GM12878 (cell line): ENCODE measurements at regions not wholly inside any gene's neighbourhood (a gene's known extent, or its start where the extent isn't known, plus 50 kb on each side); places are given as distances from the start of the nearest gene placed in this dataset.

Source experiments
- ATAC-seq: fragments of 200-7000 bp; cut with Tn5 transposase; 3 replicates; pipeline ENCODE4 v1.9.1; 2020; ENCODE audit warnings: mild to moderate bottlenecking, moderate library complexity
- BruUV-seq: library from RNA; stranded (reverse); fragments of 400-500 nt; replicated peaks from 2 replicates; lab custom pipeline; 2021; lab: Mats Ljungman, UMichigan
- CTCF ChIA-PET: fragments of 300-600 bp; sonication (Branson Sonifier 250); formaldehyde crosslinking; extraction: SDS; loops from one replicate; lab custom pipeline; 2021; ENCODE audit warnings: inconsistent platforms; lab: Yijun Ruan, JAX
- POLR2A ChIA-PET: fragments of 350-600 bp; formaldehyde crosslinking; extraction: SDS; loops from one replicate; lab custom pipeline; 2021; ENCODE audit warnings: inconsistent platforms; lab: Charles Lee
- RAD21 ChIA-PET: fragments of 300-600 bp; sonication (Branson Sonifier 250); formaldehyde crosslinking; loops from one replicate; lab custom pipeline; 2023; ENCODE audit warnings: antibody characterized with exemption; ENCODE audit not compliant: unreplicated experiment; lab: Charles Lee
- SMC1A ChIA-PET: fragments of 300-600 bp; sonication (Branson Sonifier 250); formaldehyde crosslinking; loops from one replicate; lab custom pipeline; 2023; ENCODE audit not compliant: unreplicated experiment, uncharacterized antibody; lab: Charles Lee
- DNase-seq: peaks from one replicate; pipeline ENCODE4 v3.0.0-alpha.2; 2011; ENCODE audit warnings: low read depth, low spot score
- FAIRE-seq: peaks from 3 replicates; lab custom pipeline; 2011; peaks lifted over from hg19 to GRCh38; lab: Jason Lieb, UNC
- H2AFZ ChIP-seq: 2 replicates; pipeline ENCODE4 v1.6.0; 2011; ENCODE audit warnings: low read depth, low read length, control low read depth; ENCODE audit not compliant: control insufficient read depth
- H3K27ac ChIP-seq: 2 replicates; pipeline ENCODE4 v1.5.1; 2011; ENCODE audit warnings: control low read depth; ENCODE audit not compliant: control insufficient read depth, insufficient read depth
- H3K27me3 ChIP-seq, 2 experiments: replicated peaks in 1 of 2; 2 replicates each; pipeline versions ENCODE4 v1.6.0 to v1.6.1; 2011; ENCODE audit warnings: low read length in 1 of 2; ENCODE audit not compliant: control insufficient read depth in 2 of 2, insufficient read depth in 2 of 2
- H3K36me3 ChIP-seq, 2 experiments: 2 replicates each; pipeline ENCODE4 v1.5.1; 2011; ENCODE audit warnings: low read length in 1 of 2; ENCODE audit not compliant: control insufficient read depth in 2 of 2, insufficient read depth in 2 of 2
- H3K4me1 ChIP-seq: 2 replicates; pipeline ENCODE4 v1.6.1; 2011; ENCODE audit warnings: mild to moderate bottlenecking, low read length, moderate library complexity, mixed read lengths; ENCODE audit not compliant: control insufficient read depth, insufficient read depth
- H3K4me2 ChIP-seq: 2 replicates; pipeline ENCODE4 v1.6.0; 2011; ENCODE audit warnings: control low read depth; ENCODE audit not compliant: control insufficient read depth, insufficient read depth
- H3K4me3 ChIP-seq: fragments of 200-600 bp; sonication (generic); 2 replicates; pipeline ENCODE4 v1.5.1; 2016
- H3K79me2 ChIP-seq: 2 replicates; pipeline ENCODE4 v1.6.0; 2011; ENCODE audit warnings: low read length; ENCODE audit not compliant: control insufficient read depth, insufficient read depth
- H3K9ac ChIP-seq: 2 replicates; pipeline ENCODE4 v1.8.0; 2011; ENCODE audit warnings: low read length, control low read depth, mixed read lengths; ENCODE audit not compliant: control insufficient read depth, insufficient read depth
- H3K9me3 ChIP-seq: replicated peaks from 3 replicates; pipeline ENCODE4 v1.5.1; 2011; ENCODE audit warnings: mild to moderate bottlenecking, low read length; ENCODE audit not compliant: control insufficient read depth, insufficient read depth
- H4K20me1 ChIP-seq: 2 replicates; pipeline ENCODE4 v1.6.0; 2011; ENCODE audit not compliant: control insufficient read depth, insufficient read depth
- ATF2 ChIP-seq: IDR thresholded peaks from 2 replicates; pipeline ENCODE4 v1.6.1; 2012; ENCODE audit warnings: low read length, inconsistent platforms
- FOXM1 ChIP-seq: IDR thresholded peaks from 2 replicates; pipeline ENCODE4 v1.6.1; 2012; ENCODE audit warnings: low read depth, mild to moderate bottlenecking, inconsistent platforms, low read length, moderate library complexity
- MTA2 ChIP-seq: fragments of 450-650 bp; IDR thresholded peaks from 2 replicates; pipeline ENCODE4 v1.6.1; 2016; ENCODE audit warnings: low read depth, mild to moderate bottlenecking, moderate library complexity
- NFIC ChIP-seq: IDR thresholded peaks from 2 replicates; pipeline ENCODE4 v1.6.1; 2012; ENCODE audit warnings: low read depth, mild to moderate bottlenecking, inconsistent platforms, low read length, moderate library complexity
- NFXL1 ChIP-seq: fragments of 450-650 bp; IDR thresholded peaks from 2 replicates; pipeline ENCODE4 v1.6.1; 2017; ENCODE audit warnings: antibody characterized with exemption, mild to moderate bottlenecking, borderline replicate concordance
- NFYB ChIP-seq: IDR thresholded peaks from 2 replicates; pipeline ENCODE4 v1.6.1; 2011; ENCODE audit warnings: low read depth, mild to moderate bottlenecking, low read length, improper control_type of control experiment, moderate library complexity; ENCODE audit not compliant: insufficient read depth
- PML ChIP-seq: IDR thresholded peaks from 2 replicates; pipeline ENCODE4 v1.6.1; 2012; ENCODE audit warnings: low read length, inconsistent platforms
- RB1 ChIP-seq: fragments of 450-650 bp; formaldehyde crosslinking; IDR thresholded peaks from 2 replicates; pipeline ENCODE4 v1.6.1; 2017; ENCODE audit warnings: mild to moderate bottlenecking, borderline replicate concordance
- SUPT20H ChIP-seq: IDR thresholded peaks from 2 replicates; pipeline ENCODE4 v1.6.1; 2011; ENCODE audit warnings: low read depth, mild to moderate bottlenecking, low read length, moderate library complexity, borderline replicate concordance; ENCODE audit not compliant: control insufficient read depth
- TBL1XR1 ChIP-seq: IDR thresholded peaks from 2 replicates; pipeline ENCODE4 v1.6.1; 2012; ENCODE audit warnings: low read depth, low read length, improper control_type of control experiment
- TCF12 ChIP-seq: IDR thresholded peaks from 2 replicates; pipeline ENCODE4 v1.6.1; 2011; ENCODE audit warnings: low read depth, mild to moderate bottlenecking, low read length
- YBX1 ChIP-seq: fragments of 450-650 bp; IDR thresholded peaks from 2 replicates; pipeline ENCODE4 v1.6.1; 2016; ENCODE audit warnings: antibody characterized with exemption
- ZNF274 ChIP-seq: IDR thresholded peaks from one replicate; pipeline ENCODE4 v1.8.0; 2011; ENCODE audit not compliant: insufficient read length, insufficient read depth
- ZNF384 ChIP-seq: IDR thresholded peaks from 2 replicates; pipeline ENCODE4 v1.6.1; 2012; ENCODE audit warnings: low read depth, mild to moderate bottlenecking, low read length, improper control_type of control experiment, borderline replicate concordance
- WGBS: methylation state at CpG from one replicate; pipeline ENCODE4 v1.1.6; 2016; ENCODE audit warnings: low lambda C conversion rate; ENCODE audit not compliant: insufficient replicate concordance, insufficient coverage; ENCODE audit errors: missing lambda C conversion rate; 5-methylcytosine and 5-hydroxymethylcytosine counted together
- in situ Hi-C: fragments of 300-500 bp; cut with MboI; formaldehyde crosslinking; loops from 9 replicates; pipeline ENCODE4 v1.14.3; 2018; ENCODE audit warnings: mixed read lengths
- intact Hi-C: fragments of 100-400 bp; cut with micrococcal nuclease; formaldehyde crosslinking; loops from one replicate; pipeline ENCODE4 v1.14.2; 2022; ENCODE audit not compliant: unreplicated experiment

GRCh38 chr9:101904845-101905244 lies 166.4 kb upstream of the GRIN3A start:
- DNase-seq (no peak), ATAC-seq (no peak), FAIRE-seq (no peak)
- H2AFZ ChIP-seq: no peak overlapping the region
- H3K4me3 ChIP-seq: no peak overlapping the region
- RAD21 ChIA-PET: no interaction called here
- H3K27me3 ChIP-seq: no peaks in the 10 kb centered on the region
- intact Hi-C loops: no loop called here
- H3K4me2 ChIP-seq: no peak overlapping the region
- POLR2A ChIA-PET: no interaction called here
- H3K36me3 ChIP-seq: no peaks in the 10 kb centered on the region
- WGBS: 0% methylated on average over 1 of the region's 1 CpG
- no peak overlapping the region for H3K9ac ChIP-seq
- CTCF ChIA-PET: no interaction called here
- H4K20me1 ChIP-seq: no peaks in the 10 kb centered on the region
- in situ Hi-C loops: no loop called here
- no peaks in the 10 kb centered on the region for H3K79me2 ChIP-seq
- no TSS peak for BruUV-seq
- no peaks in the 10 kb centered on the region for H3K9me3 ChIP-seq
- no peak for TF ChIP-seq NFXL1
- no peak for TF ChIP-seq MTA2
- TF ChIP-seq FOXM1: no peak
- no peak for TF ChIP-seq NFYB
- TF ChIP-seq RB1: no peak
- no peak for TF ChIP-seq ZNF384
- TF ChIP-seq SUPT20H: no peak
- TF ChIP-seq TCF12: no peak
- TF ChIP-seq ATF2: no peak
- TF ChIP-seq ZNF274: no peak
- no peak for TF ChIP-seq YBX1
- no peak for TF ChIP-seq PML
- TF ChIP-seq TBL1XR1: no peak
- TF ChIP-seq NFIC: no peak
- H3K27ac ChIP-seq: no peak overlapping the region
- SMC1A ChIA-PET: no interaction called here
- H3K4me1 ChIP-seq: no peaks in the 10 kb centered on the region
